Neuronal stem cell (in vitro differentiated cells): ENCODE measurements at regions not wholly inside any gene's neighbourhood (a gene's known extent, or its start where the extent isn't known, plus 50 kb on each side); places are given as distances from the start of the nearest gene placed in this dataset.

Experiments
- DNase-seq: peaks from one replicate; pipeline ENCODE4 v3.0.0-alpha.2; 2013; ENCODE audit warnings: low spot score
- H2AFZ ChIP-seq: one replicate; pipeline ENCODE4 v1.6.1; 2013; ENCODE audit warnings: mild to moderate bottlenecking, low read length, inconsistent platforms
- H2AK5ac ChIP-seq: 2 replicates; pipeline ENCODE4 v1.6.1; 2013; ENCODE audit warnings: low read depth, mild to moderate bottlenecking, inconsistent platforms, low read length, moderate library complexity, mixed read lengths
- H2BK120ac ChIP-seq: 2 replicates; pipeline ENCODE4 v1.6.1; 2013; ENCODE audit warnings: low read depth, mild to moderate bottlenecking, inconsistent platforms, low read length, moderate library complexity, mixed read lengths
- H2BK12ac ChIP-seq: one replicate; pipeline ENCODE4 v1.6.1; 2013; ENCODE audit warnings: low read length, inconsistent platforms
- H2BK15ac ChIP-seq: 2 replicates; pipeline ENCODE4 v1.6.1; 2013; ENCODE audit warnings: mild to moderate bottlenecking, low read length, inconsistent platforms, mixed read lengths
- H2BK5ac ChIP-seq: one replicate; pipeline ENCODE4 v1.6.1; 2013; ENCODE audit warnings: inconsistent platforms, mild to moderate bottlenecking, low read length, moderate library complexity
- H3K14ac ChIP-seq: one replicate; pipeline ENCODE4 v1.6.1; 2013; ENCODE audit warnings: low read length, inconsistent platforms
- H3K18ac ChIP-seq: 2 replicates; pipeline ENCODE4 v1.6.1; 2013; ENCODE audit warnings: low read length, inconsistent platforms
- H3K23ac ChIP-seq: 2 replicates; pipeline ENCODE4 v1.6.1; 2013; ENCODE audit warnings: low read depth, mild to moderate bottlenecking, mixed read lengths, low read length, inconsistent platforms; ENCODE audit not compliant: poor library complexity
- H3K27ac ChIP-seq: replicated peaks from 3 replicates; pipeline ENCODE4 v1.5.1; 2013; ENCODE audit warnings: low read length, inconsistent platforms
- H3K27me3 ChIP-seq, 3 experiments: 2 replicates each; pipeline ENCODE4 v1.6.1; 2013; ENCODE audit warnings: low read length in 3 of 3, mild to moderate bottlenecking in 2 of 3, inconsistent platforms in 1 of 3, low read depth in 1 of 3, mixed read lengths in 1 of 3, moderate library complexity in 1 of 3; ENCODE audit not compliant: control insufficient read depth in 3 of 3, insufficient read depth in 3 of 3
- H3K36me3 ChIP-seq, 2 donors: replicated peaks in 1 of 2; 2 replicates each; pipeline ENCODE4 v1.6.1; 2013; ENCODE audit warnings: low read length in 2 of 2; ENCODE audit not compliant: control insufficient read depth in 2 of 2, insufficient read depth in 2 of 2
- H3K4ac ChIP-seq: 2 replicates; pipeline ENCODE4 v1.6.1; 2013; ENCODE audit warnings: inconsistent platforms, mild to moderate bottlenecking, low read length, moderate library complexity
- H3K4me1 ChIP-seq, 2 donors: 1 replicate in 1 of 2; 2 replicates in 1 of 2; pipeline ENCODE4 v1.6.1; 2013; ENCODE audit warnings: low read length in 2 of 2, low read depth in 1 of 2; ENCODE audit not compliant: control insufficient read depth in 2 of 2, insufficient read depth in 1 of 2
- H3K4me2 ChIP-seq: one replicate; pipeline ENCODE4 v1.6.1; 2013; ENCODE audit warnings: mild to moderate bottlenecking, low read length, inconsistent platforms; ENCODE audit not compliant: insufficient read depth, poor library complexity, severe bottlenecking
- H3K4me3 ChIP-seq, 2 donors: 2 replicates each; pipeline ENCODE4 v1.5.1; 2013; ENCODE audit warnings: low read length in 2 of 2, mild to moderate bottlenecking in 2 of 2, inconsistent platforms in 1 of 2, moderate library complexity in 1 of 2
- H3K79me1 ChIP-seq: one replicate; pipeline ENCODE4 v1.6.1; 2013; ENCODE audit warnings: low read depth, mild to moderate bottlenecking, inconsistent platforms, low read length, moderate library complexity
- H3K9ac ChIP-seq: one replicate; pipeline ENCODE4 v1.6.1; 2013; ENCODE audit warnings: mild to moderate bottlenecking, low read depth, low read length, inconsistent platforms; ENCODE audit not compliant: poor library complexity
- H3K9me3 ChIP-seq, 2 donors: replicated peaks in 1 of 2; 2 replicates each; pipeline versions ENCODE3 to v1.6.1; 2013; ENCODE audit warnings: low read length in 2 of 2, mild to moderate bottlenecking in 2 of 2, inconsistent platforms in 1 of 2, low read depth in 1 of 2, mixed read lengths in 1 of 2, moderate library complexity in 1 of 2; ENCODE audit not compliant: control insufficient read depth in 2 of 2, insufficient read depth in 1 of 2
- H4K8ac ChIP-seq: one replicate; pipeline ENCODE4 v1.6.1; 2013; ENCODE audit warnings: low read depth, mild to moderate bottlenecking, inconsistent platforms, low read length, moderate library complexity
- H4K91ac ChIP-seq: one replicate; pipeline ENCODE4 v1.6.1; 2013; ENCODE audit warnings: low read length, low read depth, mild to moderate bottlenecking, inconsistent platforms; ENCODE audit not compliant: poor library complexity
- WGBS, 2 donors: extraction: QIAGEN DNeasy Blood & Tissue Kit; methylation state at CpG; one replicate each; pipeline ENCODE4 v1.1.7; 2013; ENCODE audit warnings: missing lambda C conversion rate in 2 of 2, mixed read lengths in 1 of 2; ENCODE audit not compliant: insufficient read length in 2 of 2, insufficient replicate concordance in 1 of 2; ENCODE audit errors: extremely low coverage in 2 of 2; 5-methylcytosine and 5-hydroxymethylcytosine counted together

DNA sequence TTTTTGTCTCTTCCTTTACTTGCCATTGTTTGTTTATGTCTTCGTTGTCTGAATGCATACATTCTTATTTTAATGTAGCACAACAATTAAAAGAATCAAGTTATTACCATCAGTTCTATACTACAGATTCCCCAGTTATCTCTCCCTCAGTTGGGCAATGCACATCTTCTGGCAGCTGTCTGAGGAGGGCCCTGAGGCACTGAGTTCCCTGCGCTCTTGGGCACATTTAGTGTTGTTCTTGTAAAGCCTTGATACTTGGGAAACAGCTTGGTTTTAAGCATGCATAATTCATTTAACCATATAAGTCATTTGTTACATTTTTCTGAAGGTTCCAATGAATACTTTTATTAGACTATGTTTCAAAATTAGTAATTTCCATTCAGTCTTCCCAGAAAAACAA lies 117.9 kb downstream of the C6orf118 start:
- H3K9ac ChIP-seq, result no peak overlapping the region
- H3K14ac ChIP-seq, result no peak overlapping the region
- H2AFZ ChIP-seq, result no peak overlapping the region
- H3K36me3 ChIP-seq, result no peaks in the 10 kb centered on the region
- H3K23ac ChIP-seq, result no peak overlapping the region
- H2BK5ac ChIP-seq, result no peak overlapping the region
- H2BK12ac ChIP-seq, result no peak overlapping the region
- H3K27me3 ChIP-seq, result no peaks in the 10 kb centered on the region
- no peak overlapping the region for H2BK120ac ChIP-seq
- no peak overlapping the region for H3K4me3 ChIP-seq
- H3K9me3 ChIP-seq, result peaks cover under 1 to 5% of the 10 kb centered on the region in 2 donors
- no peak for DNase-seq
- no peak overlapping the region for H3K27ac ChIP-seq
- no peak overlapping the region for H3K4me2 ChIP-seq
- H3K4ac ChIP-seq, result no peak overlapping the region
- whole genome bisulfite sequencing, 2 donors, result no CpG with 5 or more reads among the region's 2 CpGs
- no peak overlapping the region for H2BK15ac ChIP-seq
- H2AK5ac ChIP-seq, result no peak overlapping the region
- H4K91ac ChIP-seq, result no peak overlapping the region
- H3K79me1 ChIP-seq, result no peaks in the 10 kb centered on the region
- H4K8ac ChIP-seq, result no peak overlapping the region
- peaks cover 0 to 2% of the 10 kb centered on the region in 2 donors for H3K4me1 ChIP-seq
- no peak overlapping the region for H3K18ac ChIP-seq

DNA sequence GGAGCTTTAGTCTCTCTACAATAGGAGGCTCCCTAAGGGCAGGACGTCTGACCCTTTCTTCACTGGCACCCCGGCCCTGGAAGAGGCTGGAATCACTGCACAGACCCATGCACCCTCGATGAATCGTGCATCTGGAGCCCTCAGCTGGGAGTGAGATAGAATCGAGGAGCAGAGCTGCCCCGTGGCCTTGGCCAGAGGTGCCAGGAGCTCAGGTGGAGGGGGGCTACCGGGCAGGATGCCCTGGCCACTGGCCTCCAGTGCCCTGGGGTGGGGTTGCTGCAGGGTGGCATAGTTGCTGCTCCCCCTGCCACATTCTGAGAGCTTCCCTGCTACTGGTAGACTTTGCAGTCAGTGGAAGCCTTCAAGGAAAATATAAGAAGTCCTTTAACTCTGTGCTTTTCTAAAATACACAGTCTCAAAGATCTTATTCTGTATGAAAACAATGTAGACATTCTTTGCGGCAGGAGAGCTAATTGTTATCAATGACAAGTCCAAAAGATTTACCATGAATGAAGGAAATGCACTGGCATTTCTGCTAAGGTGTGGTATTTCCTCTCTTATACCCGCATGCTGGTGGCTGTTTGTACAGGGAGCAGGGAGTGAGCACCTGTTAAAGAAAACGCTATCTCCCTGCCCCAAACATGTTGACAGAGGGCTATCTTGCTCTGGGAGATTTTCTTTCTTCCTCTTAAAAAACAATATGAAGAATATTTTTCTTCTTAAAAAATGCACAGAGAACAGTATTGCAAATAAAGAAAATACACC lies 122.8 kb downstream of the C6orf118 start:
- Histone ChIP-seq H3K18ac (peak overlapping the region; percentile 48), H3K14ac (no peak overlapping the region), H3K36me3 (no peaks in the 10 kb centered on the region), H2BK12ac (peak overlapping the region; percentile 30), H3K79me1 (no peaks in the 10 kb centered on the region), H3K4ac (no peak overlapping the region), H3K9ac (no peak overlapping the region), H3K4me2 (no peak overlapping the region), H3K4me1 (peaks cover 7 to 8% of the 10 kb centered on the region in 2 donors), H3K27me3 (no peaks in the 10 kb centered on the region), H4K91ac (no peak overlapping the region), H2BK5ac (no peak overlapping the region), H2BK15ac (peak overlapping the region; percentile 64), H3K4me3 (no peak overlapping the region), H3K9me3 (peaks cover 0 to 6% of the 10 kb centered on the region in 2 donors), H4K8ac (no peak overlapping the region), H3K27ac (no peak overlapping the region), H2AFZ (no peak overlapping the region), H3K23ac (peak overlapping the region; percentile 8), H2BK120ac (no peak overlapping the region), H2AK5ac (peak overlapping the region; percentile 84)
- WGBS, 2 donors, result no CpG with 5 or more reads among the region's 10 CpGs
- no peak for DNase-seq

DNA sequence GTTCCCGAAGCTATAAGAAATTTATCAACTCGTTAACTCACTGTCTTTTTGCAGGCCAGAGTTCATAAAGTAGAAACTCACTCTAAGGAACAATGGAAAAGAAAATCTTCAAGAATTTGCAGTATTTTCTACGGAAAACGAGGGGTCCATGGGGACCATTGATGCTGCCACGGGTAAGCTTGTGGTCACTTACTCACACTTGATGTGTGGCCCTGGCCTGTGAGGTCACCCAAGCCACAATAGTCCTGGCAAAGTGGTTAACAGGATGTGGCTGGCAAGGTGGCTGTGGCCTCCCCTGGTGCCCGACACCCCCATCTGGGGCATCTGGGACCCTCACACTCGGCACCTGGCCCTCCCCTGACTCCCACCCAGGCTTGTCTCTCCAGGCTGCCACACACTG lies 123.4 kb downstream of the C6orf118 start:
- Histone ChIP-seq H2BK120ac (no peak overlapping the region), H2BK12ac (no peak overlapping the region), H3K27ac (no peak overlapping the region), H3K23ac (peak overlapping the region; percentile 8), H2AK5ac (no peak overlapping the region), H3K9me3 (peaks cover 0 to 6% of the 10 kb centered on the region in 2 donors), H2BK5ac (no peak overlapping the region), H2BK15ac (peak overlapping the region; percentile 64), H4K91ac (no peak overlapping the region), H4K8ac (no peak overlapping the region), H3K4me1 (peaks cover 7 to 8% of the 10 kb centered on the region in 2 donors), H3K9ac (no peak overlapping the region), H3K4me2 (no peak overlapping the region), H3K18ac (no peak overlapping the region), H2AFZ (no peak overlapping the region), H3K79me1 (no peaks in the 10 kb centered on the region), H3K36me3 (no peaks in the 10 kb centered on the region), H3K14ac (no peak overlapping the region), H3K4me3 (no peak overlapping the region), H3K4ac (no peak overlapping the region), H3K27me3 (no peaks in the 10 kb centered on the region)
- no CpG with 5 or more reads among the region's 7 CpGs for WGBS, 2 donors
- DNase-seq, result no peak

DNA sequence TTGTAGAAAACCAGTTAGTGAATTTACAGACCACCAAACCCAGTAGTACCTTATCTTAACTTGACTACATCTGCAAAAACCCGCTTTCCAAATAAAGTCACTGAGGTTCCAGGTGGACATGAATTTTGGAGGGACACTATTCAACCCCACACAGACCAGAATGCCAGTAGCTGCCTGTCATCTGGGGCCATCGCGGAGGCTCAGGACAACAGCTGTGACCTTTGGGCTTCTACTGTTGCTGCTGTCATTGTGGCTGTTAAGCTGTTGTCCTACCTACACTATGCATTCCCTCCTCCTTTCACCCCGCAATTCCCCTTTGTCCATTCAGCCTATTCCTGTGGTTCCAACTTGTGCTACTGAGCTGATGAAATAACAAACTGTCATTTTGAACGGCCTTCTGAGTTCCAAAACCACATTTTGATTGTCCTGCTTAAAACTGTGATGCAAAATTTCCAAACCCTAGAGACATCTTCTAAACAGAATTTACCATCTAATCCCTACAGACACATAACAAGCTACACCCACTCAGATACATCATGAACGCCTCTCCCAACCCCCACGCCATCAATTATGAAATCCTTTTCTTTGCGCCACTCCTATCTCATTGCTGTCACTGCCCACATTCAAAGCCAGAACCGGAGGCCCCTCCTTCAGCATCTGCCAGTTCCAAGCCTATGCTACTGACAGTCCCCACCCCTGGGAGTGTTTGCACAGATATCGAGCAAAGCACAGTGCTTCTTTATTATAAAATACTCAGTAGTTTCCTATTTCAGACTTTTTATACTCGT lies 125.0 kb downstream of the C6orf118 start:
- Histone ChIP-seq H3K9ac (no peak overlapping the region), H3K27me3 (no peaks in the 10 kb centered on the region), H3K4me1 (peaks cover 7 to 8% of the 10 kb centered on the region in 2 donors), H3K27ac (no peak overlapping the region), H3K4me3 (no peak overlapping the region), H4K91ac (no peak overlapping the region), H3K9me3 (peaks cover 0 to 6% of the 10 kb centered on the region in 2 donors), H3K4ac (no peak overlapping the region), H3K36me3 (no peaks in the 10 kb centered on the region), H2AK5ac (no peak overlapping the region), H3K4me2 (no peak overlapping the region), H3K23ac (no peak overlapping the region), H2BK12ac (no peak overlapping the region), H2BK120ac (no peak overlapping the region), H2BK15ac (no peak overlapping the region), H2BK5ac (no peak overlapping the region), H3K14ac (no peak overlapping the region), H3K18ac (no peak overlapping the region), H4K8ac (no peak overlapping the region), H3K79me1 (no peaks in the 10 kb centered on the region), H2AFZ (peak overlapping the region; percentile 41)
- DNase-seq, result no peak
- WGBS, 2 donors, result 100% methylated on average over 2 of the region's 11 CpGs; no CpG with 5 or more reads in 1 of the 2 donors
